Fibroblast of mammary gland (primary cell): ENCODE measurements at regions not wholly inside any gene's neighbourhood (a gene's known extent, or its start where the extent isn't known, plus 50 kb on each side); places are given as distances from the start of the nearest gene placed in this dataset.

Experiments used
- DNase-seq: peaks from one replicate; pipeline ENCODE4 v3.0.0-alpha.2; 2010; ENCODE audit warnings: low read depth
- H3K4me3 ChIP-seq: 2 replicates; pipeline ENCODE4 v1.5.1; 2011; ENCODE audit warnings: low read depth, mild to moderate bottlenecking, low read length, moderate library complexity; ENCODE audit not compliant: control insufficient read depth
- CTCF ChIP-seq: conservative IDR thresholded peaks from 2 replicates; pipeline ENCODE4 v1.5.1; 2011; ENCODE audit warnings: low read depth, low read length, inconsistent platforms; ENCODE audit not compliant: control insufficient read depth, insufficient read depth

GRCh38 chr1:190864013-190864641, 386.5 kb upstream of the BRINP3 start:
- no peak overlapping the region for H3K4me3 ChIP-seq
- no peak for DNase-seq
- TF ChIP-seq CTCF = no peak

GRCh38 chr1:190880352-190880751, 402.7 kb upstream of the BRINP3 start:
- H3K4me3 ChIP-seq = no peak overlapping the region
- no peak for DNase-seq
- TF ChIP-seq CTCF = no peak

DNA sequence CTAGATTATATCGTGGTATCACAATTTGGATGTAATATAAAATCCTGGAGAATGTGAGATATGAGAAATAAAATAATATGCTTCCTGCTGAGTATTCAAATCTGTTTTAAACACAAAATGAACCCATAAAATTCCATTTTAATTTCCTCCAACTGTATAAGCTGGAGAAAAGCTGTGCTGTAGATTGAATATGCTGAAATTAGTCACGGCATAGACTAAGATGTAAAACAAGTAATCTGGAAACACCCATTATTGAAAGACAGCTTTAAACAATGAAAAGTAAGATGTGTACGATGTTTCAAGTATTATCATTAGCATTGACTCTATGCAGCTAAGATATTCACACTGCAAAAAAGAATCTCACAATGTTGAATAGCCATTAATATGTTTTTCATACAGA, 403.4 kb upstream of the BRINP3 start:
- TF ChIP-seq CTCF = no peak
- DNase-seq = no peak
- no peak overlapping the region for H3K4me3 ChIP-seq

- DNase-seq = no peak
- H3K4me3 ChIP-seq = no peak overlapping the region
- TF ChIP-seq CTCF = no peak
These were observed 419.6 kb upstream of the BRINP3 start for GRCh38 chr1:190897233-190897632.

- no peak for TF ChIP-seq CTCF
- no peak overlapping the region for H3K4me3 ChIP-seq
- no peak for DNase-seq
These were observed 426.5 kb upstream of the BRINP3 start for GRCh38 chr1:190904091-190904695.

DNA sequence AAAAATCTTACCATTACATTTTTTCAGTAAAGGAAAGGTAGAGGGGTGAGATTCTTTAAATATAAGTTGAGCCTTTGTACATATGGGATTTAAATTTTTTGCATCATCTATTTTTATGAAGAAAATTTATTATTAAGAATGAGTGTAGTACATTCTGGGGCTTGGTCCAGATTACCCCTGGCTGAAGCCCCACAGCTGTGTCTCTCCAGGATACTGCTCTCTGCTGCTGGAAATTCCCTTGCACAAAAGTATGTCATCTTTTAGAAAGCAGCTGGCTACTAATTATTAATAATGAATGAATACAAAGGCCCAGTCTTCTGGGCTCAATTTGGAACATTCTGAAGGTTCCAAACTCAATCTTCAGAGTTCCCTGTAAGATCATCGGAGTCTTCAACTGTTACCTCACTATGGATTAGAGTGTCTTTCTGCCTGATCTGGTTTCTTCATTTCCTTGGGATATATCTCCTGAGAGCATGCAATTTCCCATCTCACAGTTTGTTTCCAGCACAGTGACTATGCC, 428.6 kb upstream of the BRINP3 start:
- no peak for TF ChIP-seq CTCF
- no peak overlapping the region for H3K4me3 ChIP-seq
- DNase-seq = no peak
